ENCODE measurements at regions not wholly inside any gene's neighbourhood (a gene's known extent, or its start where the extent isn't known, plus 50 kb on each side); places are given as distances from the start of the nearest gene placed in this dataset.

- FAIRE-seq (no peak), DNase-seq (ENCODE audit: low read depth, low spot score) (no peak)
- H3K9me1 ChIP-seq (ENCODE audit: control insufficient read depth, extremely low read depth, insufficient read depth, low read length) = no peaks in the 10 kb centered on the region
- no peaks in the 10 kb centered on the region for H3K27me3 ChIP-seq (ENCODE audit: control insufficient read depth, extremely low read depth, insufficient read depth, low read length)
- peaks cover 4% of the 10 kb centered on the region for H3K4me1 ChIP-seq (ENCODE audit: control insufficient read depth, extremely low read depth, insufficient read depth, low read length)
- TF ChIP-seq CTCF (optimal IDR thresholded peaks at IDR 0.05 in 1 of 3, IDR thresholded peaks at IDR 0.05 in 1 of 3, conservative IDR thresholded peaks at IDR 0.05 in 1 of 3; ENCODE audit: extremely low read depth in 1 of 3, insufficient read depth in 2 of 3, low read length in 3 of 3) (no peak), EZH2 (IDR thresholded peaks at IDR 0.05; ENCODE audit: low read length) (no peak)
- no peak overlapping the region for H3K9ac ChIP-seq (ENCODE audit: control insufficient read depth, extremely low read depth, insufficient read depth, low read length)
- dilution Hi-C loops (cut with MboI; ENCODE audit: extremely low pct_ligation_motif_present, low sequenced_read_pairs) = no loop called here
- no peak overlapping the region for H3K4me3 ChIP-seq (ENCODE audit: control insufficient read depth in 2 of 3, extremely low read depth in 1 of 3, insufficient read depth in 2 of 3, low read depth in 1 of 3, low read length in 3 of 3)
- peak overlapping the region; percentile 19 for H2AFZ ChIP-seq (ENCODE audit: control insufficient read depth, low read length)
- H3K27ac ChIP-seq (ENCODE audit: control insufficient read depth, insufficient read depth, low read length) = no peak overlapping the region
- no peaks in the 10 kb centered on the region for H4K20me1 ChIP-seq (ENCODE audit: control insufficient read depth, extremely low read depth, insufficient read depth, low read length)
- no peaks in the 10 kb centered on the region for H3K79me2 ChIP-seq (ENCODE audit: control insufficient read depth, insufficient read depth, low read length)
- no peak overlapping the region for H3K4me2 ChIP-seq (ENCODE audit: control insufficient read depth, extremely low read depth, insufficient read depth, low read depth, low read length)
- no peaks in the 10 kb centered on the region for H3K36me3 ChIP-seq (ENCODE audit: control insufficient read depth in 2 of 2, extremely low read depth in 1 of 2, insufficient read depth in 2 of 2, low read length in 2 of 2)
- no peaks in the 10 kb centered on the region for H3K9me3 ChIP-seq (ENCODE audit: control insufficient read depth, low read depth, low read length)
Measured at GRCh38 chr6:48809245-48809644, 653.8 kb downstream of the MMUT start.

- no peaks in the 10 kb centered on the region for H3K27me3 ChIP-seq (ENCODE audit: control insufficient read depth, extremely low read depth, insufficient read depth, low read length)
- H3K79me2 ChIP-seq (ENCODE audit: control insufficient read depth, insufficient read depth, low read length) = no peaks in the 10 kb centered on the region
- no peaks in the 10 kb centered on the region for H3K9me1 ChIP-seq (ENCODE audit: control insufficient read depth, extremely low read depth, insufficient read depth, low read length)
- H2AFZ ChIP-seq (ENCODE audit: control insufficient read depth, low read length) = no peak overlapping the region
- FAIRE-seq (no peak), DNase-seq (ENCODE audit: low read depth, low spot score) (no peak)
- dilution Hi-C loops (cut with MboI; ENCODE audit: extremely low pct_ligation_motif_present, low sequenced_read_pairs) = no loop called here
- no peaks in the 10 kb centered on the region for H3K9me3 ChIP-seq (ENCODE audit: control insufficient read depth, low read depth, low read length)
- no peaks in the 10 kb centered on the region for H3K36me3 ChIP-seq (ENCODE audit: control insufficient read depth in 2 of 2, extremely low read depth in 1 of 2, insufficient read depth in 2 of 2, low read length in 2 of 2)
- no peak overlapping the region for H3K4me2 ChIP-seq (ENCODE audit: control insufficient read depth, extremely low read depth, insufficient read depth, low read depth, low read length)
- TF ChIP-seq EZH2 (IDR thresholded peaks at IDR 0.05; ENCODE audit: low read length) (no peak), CTCF (optimal IDR thresholded peaks at IDR 0.05 in 1 of 3, IDR thresholded peaks at IDR 0.05 in 1 of 3, conservative IDR thresholded peaks at IDR 0.05 in 1 of 3; ENCODE audit: extremely low read depth in 1 of 3, insufficient read depth in 2 of 3, low read length in 3 of 3) (no peak)
- no peaks in the 10 kb centered on the region for H3K4me1 ChIP-seq (ENCODE audit: control insufficient read depth, extremely low read depth, insufficient read depth, low read length)
- no peaks in the 10 kb centered on the region for H4K20me1 ChIP-seq (ENCODE audit: control insufficient read depth, extremely low read depth, insufficient read depth, low read length)
- no peak overlapping the region for H3K27ac ChIP-seq (ENCODE audit: control insufficient read depth, insufficient read depth, low read length)
- H3K9ac ChIP-seq (ENCODE audit: control insufficient read depth, extremely low read depth, insufficient read depth, low read length) = no peak overlapping the region
- no peak overlapping the region for H3K4me3 ChIP-seq (ENCODE audit: control insufficient read depth in 2 of 3, extremely low read depth in 1 of 3, insufficient read depth in 2 of 3, low read depth in 1 of 3, low read length in 3 of 3)
Measured at GRCh38 chr6:48798296-48798695, 664.8 kb downstream of the MMUT start.

Measured in keratinocyte (primary cell).